DOHH2 (cell line): ENCODE measurements at regions not wholly inside any gene's neighbourhood (a gene's known extent, or its start where the extent isn't known, plus 50 kb on each side); places are given as distances from the start of the nearest gene placed in this dataset.

Experiments used
- H3F3A ChIP-seq: fragments of 200-600 bp; sonication (generic), shearing (Covaris generic); 2 replicates; pipeline ENCODE4 v1.6.0; 2016; ENCODE audit warnings: antibody characterized with exemption, mild to moderate bottlenecking; ENCODE audit not compliant: control insufficient read depth, insufficient read depth
- H3K27ac ChIP-seq: fragments of 200-600 bp; sonication (generic); 2 replicates; pipeline ENCODE4 v1.5.1; 2014; ENCODE audit warnings: low read depth, mild to moderate bottlenecking, low read length, moderate library complexity
- H3K27me3 ChIP-seq: fragments of 200-600 bp; sonication (generic); 2 replicates; pipeline ENCODE4 v1.6.1; 2014; ENCODE audit warnings: mild to moderate bottlenecking, low read length, mixed read lengths; ENCODE audit not compliant: control insufficient read depth
- H3K36me3 ChIP-seq: fragments of 200-600 bp; sonication (generic); 2 replicates; pipeline ENCODE4 v1.6.1; 2014; ENCODE audit warnings: mild to moderate bottlenecking, low read length, moderate library complexity, mixed read lengths; ENCODE audit not compliant: control insufficient read depth
- H3K4me1 ChIP-seq: fragments of 200-600 bp; sonication (generic); 2 replicates; pipeline ENCODE4 v1.6.1; 2014; ENCODE audit warnings: mild to moderate bottlenecking, low read length, mixed read lengths; ENCODE audit not compliant: control insufficient read depth
- H3K4me2 ChIP-seq: fragments of 200-600 bp; sonication (generic); 2 replicates; pipeline ENCODE4 v1.6.0; 2014; ENCODE audit warnings: mild to moderate bottlenecking, low read length, moderate library complexity
- H3K4me3 ChIP-seq: fragments of 200-600 bp; sonication (generic); 2 replicates; pipeline ENCODE4 v1.5.1; 2014; ENCODE audit warnings: mild to moderate bottlenecking, low read length, mixed read lengths
- H3K79me2 ChIP-seq: fragments of 200-600 bp; sonication (generic); 2 replicates; pipeline ENCODE4 v1.6.1; 2014; ENCODE audit warnings: mild to moderate bottlenecking, low read length, mixed read lengths; ENCODE audit not compliant: control insufficient read depth
- H3K9me2 ChIP-seq: fragments of 200-600 bp; sonication (generic); replicated peaks from 2 replicates; pipeline ENCODE4 v1.6.1; 2014; ENCODE audit warnings: mild to moderate bottlenecking, low read length, mixed read lengths; ENCODE audit not compliant: control insufficient read depth
- H3K9me3 ChIP-seq: fragments of 200-600 bp; sonication (generic); 2 replicates; pipeline ENCODE4 v1.6.1; 2014; ENCODE audit warnings: antibody characterized with exemption, low read length, mixed read lengths; ENCODE audit not compliant: control insufficient read depth, insufficient read depth
- H4K20me1 ChIP-seq: fragments of 200-600 bp; sonication (generic); 2 replicates; pipeline ENCODE4 v1.6.0; 2014; ENCODE audit warnings: low read depth, mild to moderate bottlenecking, antibody characterized with exemption, low read length, moderate library complexity; ENCODE audit not compliant: control insufficient read depth, insufficient read depth
- CTCF ChIP-seq: fragments of 200-600 bp; sonication (generic); IDR thresholded peaks from one replicate; pipeline ENCODE4 v1.5.1; 2014; ENCODE audit warnings: antibody characterized with exemption, mild to moderate bottlenecking, low read depth, low read length; ENCODE audit not compliant: poor library complexity, severe bottlenecking
- EZH2phosphoT487 ChIP-seq: fragments of 200-600 bp; sonication (generic); IDR thresholded peaks from 2 replicates; pipeline ENCODE4 v1.6.1; 2017; ENCODE audit warnings: borderline replicate concordance, mild to moderate bottlenecking, antibody characterized with exemption, low read length, moderate library complexity, mixed read lengths

GRCh38 chr15:66963710-66964109 is 101.7 kb upstream of the SMAD3 start:
- no peak for TF ChIP-seq EZH2phosphoT487
- no peak for TF ChIP-seq CTCF
- Histone ChIP-seq H3K4me1 (no peaks in the 10 kb centered on the region), H3K79me2 (no peaks in the 10 kb centered on the region), H4K20me1 (no peaks in the 10 kb centered on the region), H3K4me2 (no peak overlapping the region), H3K27ac (no peak overlapping the region), H3K4me3 (no peak overlapping the region), H3F3A (no peaks in the 10 kb centered on the region), H3K9me3 (no peaks in the 10 kb centered on the region), H3K36me3 (no peaks in the 10 kb centered on the region), H3K9me2 (no peaks in the 10 kb centered on the region), H3K27me3 (0 out of 2 replicates have a peak, but pooled peaks cover 3% of the 10 kb centered on the region)

- no peaks in the 10 kb centered on the region for H3F3A ChIP-seq
- H3K4me1 ChIP-seq, result no peaks in the 10 kb centered on the region
- no peaks in the 10 kb centered on the region for H3K9me2 ChIP-seq
- TF ChIP-seq CTCF (no peak), EZH2phosphoT487 (no peak)
- H3K4me3 ChIP-seq, result no peak overlapping the region
- H3K36me3 ChIP-seq, result no peaks in the 10 kb centered on the region
- H3K27ac ChIP-seq, result no peak overlapping the region
- no peak overlapping the region for H3K4me2 ChIP-seq
- 0 out of 2 replicates have a peak, but pooled peaks cover 3% of the 10 kb centered on the region for H3K27me3 ChIP-seq
- no peaks in the 10 kb centered on the region for H3K79me2 ChIP-seq
- H4K20me1 ChIP-seq, result no peaks in the 10 kb centered on the region
- no peaks in the 10 kb centered on the region for H3K9me3 ChIP-seq
Measured at GRCh38 chr15:66964111-66964738, 101.2 kb upstream of the SMAD3 start.

- H3K4me2 ChIP-seq, result no peak overlapping the region
- H3K36me3 ChIP-seq, result no peaks in the 10 kb centered on the region
- no peaks in the 10 kb centered on the region for H3K79me2 ChIP-seq
- H3K27me3 ChIP-seq, result 0 out of 2 replicates have a peak, but pooled peaks cover 3% of the 10 kb centered on the region
- no peak for TF ChIP-seq CTCF
- TF ChIP-seq EZH2phosphoT487, result no peak
- H3K9me3 ChIP-seq, result no peaks in the 10 kb centered on the region
- H3K27ac ChIP-seq, result no peak overlapping the region
- H4K20me1 ChIP-seq, result no peaks in the 10 kb centered on the region
- no peaks in the 10 kb centered on the region for H3F3A ChIP-seq
- no peaks in the 10 kb centered on the region for H3K4me1 ChIP-seq
- H3K9me2 ChIP-seq, result no peaks in the 10 kb centered on the region
- no peak overlapping the region for H3K4me3 ChIP-seq
Measured at GRCh38 chr15:66964791-66965190, 100.6 kb upstream of the SMAD3 start.
